AG04450 (cell line): ENCODE measurements at regions not wholly inside any gene's neighbourhood (a gene's known extent, or its start where the extent isn't known, plus 50 kb on each side); places are given as distances from the start of the nearest gene placed in this dataset.
A peak's percentile ranks its signal among the peaks of the same experiment; 100 is the strongest.

ENCODE experiments used
- CTCF ChIA-PET: fragments of 300-600, 350-600 bp; formaldehyde crosslinking; extraction: SDS; loops from one replicate; lab custom pipeline; 2022; ENCODE audit warnings: antibody characterized with exemption, inconsistent platforms; lab: Charles Lee
- POLR2A ChIA-PET: fragments of 350-600 bp; formaldehyde crosslinking; extraction: SDS; loops from one replicate; lab custom pipeline; 2021; ENCODE audit warnings: antibody characterized with exemption, inconsistent platforms; lab: Yijun Ruan, JAX
- DNase-seq: peaks from one replicate; pipeline ENCODE4 v3.0.0-alpha.2; 2011; ENCODE audit warnings: low read depth, low spot score
- H3K27ac ChIP-seq: one replicate; pipeline ENCODE4 v1.5.1; 2012; ENCODE audit warnings: low read depth, low read length, control low read depth
- H3K27me3 ChIP-seq: one replicate; pipeline ENCODE4 v1.6.0; 2012; ENCODE audit warnings: low read length; ENCODE audit not compliant: control insufficient read depth, insufficient read depth
- H3K4me3 ChIP-seq: 2 replicates; pipeline ENCODE4 v1.5.1; 2011; ENCODE audit warnings: mild to moderate bottlenecking, low read depth, low read length, control low read depth
- H3K9me3 ChIP-seq: 2 replicates; pipeline ENCODE4 v1.5.1; 2012; ENCODE audit warnings: low read length; ENCODE audit not compliant: control insufficient read depth, insufficient read depth
- TF ChIP-seq, protein P1 (sequence below): IDR thresholded peaks from 2 replicates; pipeline ENCODE4 v1.5.1; 2011; ENCODE audit warnings: low read depth, low read length, control low read depth, inconsistent platforms

DNA sequence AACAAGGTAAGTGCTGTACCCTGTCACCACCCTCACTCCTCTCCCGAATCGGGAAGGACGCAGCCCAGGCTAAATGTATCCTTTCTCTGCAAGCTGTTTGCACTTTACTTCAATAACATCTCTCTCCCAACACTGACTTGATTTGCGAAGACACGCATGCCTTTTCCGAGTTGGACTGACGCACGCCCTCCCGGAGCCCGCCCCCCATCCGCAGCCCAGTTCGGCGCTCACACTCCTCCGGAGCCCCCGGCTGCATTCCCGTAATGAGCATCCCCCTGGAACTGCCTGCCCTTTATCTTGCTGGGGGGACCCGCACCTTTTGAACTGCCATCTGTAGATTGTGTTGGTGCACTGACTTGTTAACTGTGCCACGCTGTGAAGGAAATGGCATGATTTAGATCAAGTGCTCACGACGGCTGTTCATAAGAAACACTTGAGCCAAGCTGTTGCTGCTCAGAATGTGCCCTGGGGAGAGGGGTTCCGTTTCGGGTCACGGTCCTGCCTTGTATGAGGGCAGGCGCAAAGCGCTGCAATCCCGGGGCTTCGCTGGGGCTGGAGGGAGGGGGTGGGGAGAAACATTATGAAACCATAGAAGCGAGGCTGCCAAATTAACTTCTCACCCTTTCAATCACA, 176.6 kb upstream of the CDKN3 start:
- Histone ChIP-seq H3K27ac (no peak overlapping the region), H3K27me3 (peaks cover 24% of the 10 kb centered on the region), H3K4me3 (peak overlapping the region; percentile 36), H3K9me3 (no peaks in the 10 kb centered on the region)
- ChIA-PET POLR2A (no interaction called here), CTCF (interaction anchor here (1.5 kb wide), 1 partner anchor 681 kb away, joined by 4 read pairs; no protein-coding TSS in a partner anchor)
- TF ChIP-seq, protein P1, sequence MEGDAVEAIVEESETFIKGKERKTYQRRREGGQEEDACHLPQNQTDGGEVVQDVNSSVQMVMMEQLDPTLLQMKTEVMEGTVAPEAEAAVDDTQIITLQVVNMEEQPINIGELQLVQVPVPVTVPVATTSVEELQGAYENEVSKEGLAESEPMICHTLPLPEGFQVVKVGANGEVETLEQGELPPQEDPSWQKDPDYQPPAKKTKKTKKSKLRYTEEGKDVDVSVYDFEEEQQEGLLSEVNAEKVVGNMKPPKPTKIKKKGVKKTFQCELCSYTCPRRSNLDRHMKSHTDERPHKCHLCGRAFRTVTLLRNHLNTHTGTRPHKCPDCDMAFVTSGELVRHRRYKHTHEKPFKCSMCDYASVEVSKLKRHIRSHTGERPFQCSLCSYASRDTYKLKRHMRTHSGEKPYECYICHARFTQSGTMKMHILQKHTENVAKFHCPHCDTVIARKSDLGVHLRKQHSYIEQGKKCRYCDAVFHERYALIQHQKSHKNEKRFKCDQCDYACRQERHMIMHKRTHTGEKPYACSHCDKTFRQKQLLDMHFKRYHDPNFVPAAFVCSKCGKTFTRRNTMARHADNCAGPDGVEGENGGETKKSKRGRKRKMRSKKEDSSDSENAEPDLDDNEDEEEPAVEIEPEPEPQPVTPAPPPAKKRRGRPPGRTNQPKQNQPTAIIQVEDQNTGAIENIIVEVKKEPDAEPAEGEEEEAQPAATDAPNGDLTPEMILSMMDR: no peak
- DNase-seq: no peak

DNA sequence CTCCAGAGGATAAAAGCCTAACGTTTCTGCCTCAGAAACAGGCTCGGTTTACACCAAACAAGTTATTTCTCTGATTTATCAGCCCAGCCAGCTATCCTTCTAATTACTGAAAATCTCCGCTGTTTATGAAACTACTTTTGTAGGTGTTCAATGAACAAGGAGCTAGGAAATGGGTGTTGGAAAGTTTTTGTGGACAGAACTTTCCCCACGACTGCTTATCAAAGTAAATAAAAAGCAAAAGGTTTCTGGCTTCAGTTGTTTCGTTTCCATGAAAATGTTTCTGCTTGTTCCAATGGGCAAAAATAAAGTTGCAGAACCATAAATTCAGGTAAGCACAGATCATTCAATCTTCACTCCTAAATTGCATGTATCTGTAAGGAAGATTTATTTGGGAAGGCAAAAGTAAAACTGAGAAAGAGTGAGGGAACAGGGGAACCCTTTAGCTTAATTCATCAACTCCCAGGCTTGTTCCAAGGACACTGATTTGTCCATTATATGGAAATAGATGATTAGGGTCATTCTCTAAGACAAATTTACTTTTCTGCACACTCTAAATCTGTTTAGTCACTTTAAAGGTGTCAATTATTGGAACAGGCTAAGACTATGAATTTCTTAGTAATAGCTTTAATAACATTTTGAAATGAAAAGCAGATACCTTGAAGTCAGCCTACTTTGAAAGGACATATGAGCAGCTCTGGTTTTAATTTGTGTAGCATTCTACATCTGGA, 175.9 kb upstream of the CDKN3 start:
- no peak overlapping the region for H3K27ac ChIP-seq
- no peak overlapping the region for H3K4me3 ChIP-seq
- peaks cover 24% of the 10 kb centered on the region for H3K27me3 ChIP-seq
- H3K9me3 ChIP-seq: no peaks in the 10 kb centered on the region
- TF ChIP-seq, protein P1: no peak
- ChIA-PET POLR2A (no interaction called here), CTCF (interaction anchor here (1.5 kb wide), 1 partner anchor 682 kb away, joined by 4 read pairs; no protein-coding TSS in a partner anchor)
- no peak for DNase-seq

DNA sequence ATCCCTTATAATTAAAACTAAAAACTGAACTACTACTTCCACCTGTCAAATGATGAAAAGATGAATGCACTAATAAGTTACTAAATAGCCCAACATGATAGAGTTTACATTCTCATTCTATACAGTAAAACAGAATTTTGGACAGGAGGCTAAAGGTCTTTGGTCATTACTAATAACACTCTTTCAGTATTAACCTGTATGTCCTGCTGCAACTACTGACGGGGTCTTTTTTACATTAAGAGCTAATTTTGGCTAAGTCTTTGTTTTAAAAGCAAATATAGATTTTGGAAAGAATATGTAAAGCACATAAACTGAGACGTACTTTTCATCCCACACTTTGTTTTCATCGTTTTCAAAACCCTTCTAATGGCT, 175.4 kb upstream of the CDKN3 start:
- no peak for DNase-seq
- TF ChIP-seq, protein P1: no peak
- no peak overlapping the region for H3K27ac ChIP-seq
- ChIA-PET CTCF (interaction anchor here (1.5 kb wide), 1 partner anchor 682 kb away, joined by 4 read pairs; no protein-coding TSS in a partner anchor), POLR2A (no interaction called here)
- no peaks in the 10 kb centered on the region for H3K9me3 ChIP-seq
- no peak overlapping the region for H3K4me3 ChIP-seq
- peaks cover 24% of the 10 kb centered on the region for H3K27me3 ChIP-seq

DNA sequence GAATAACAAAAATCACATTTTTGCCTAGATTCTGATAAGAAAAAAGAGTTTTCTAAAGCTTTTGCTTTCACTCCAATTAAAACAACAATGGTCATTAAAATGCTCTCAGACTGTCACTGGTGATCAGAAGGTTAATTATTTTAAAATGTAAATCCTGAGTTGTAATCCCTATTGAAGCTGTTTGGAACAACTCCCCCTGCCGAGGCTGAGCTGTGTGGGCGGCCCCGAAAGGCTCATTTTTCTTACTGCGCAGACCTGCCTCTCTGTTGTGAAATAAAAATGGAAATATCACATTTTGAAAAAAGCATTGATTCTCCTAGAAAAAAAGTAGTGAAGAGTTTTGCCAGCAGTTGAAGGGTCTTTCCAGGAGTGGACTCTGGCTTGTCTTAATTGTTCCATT, 174.8 kb upstream of the CDKN3 start:
- Histone ChIP-seq H3K27me3 (peaks cover 24% of the 10 kb centered on the region), H3K9me3 (no peaks in the 10 kb centered on the region), H3K27ac (no peak overlapping the region), H3K4me3 (no peak overlapping the region)
- ChIA-PET CTCF (interaction anchor here (1.5 kb wide), 1 partner anchor 683 kb away, joined by 4 read pairs; no protein-coding TSS in a partner anchor), POLR2A (no interaction called here)
- no peak for DNase-seq
- TF ChIP-seq, protein P1: no peak

DNA sequence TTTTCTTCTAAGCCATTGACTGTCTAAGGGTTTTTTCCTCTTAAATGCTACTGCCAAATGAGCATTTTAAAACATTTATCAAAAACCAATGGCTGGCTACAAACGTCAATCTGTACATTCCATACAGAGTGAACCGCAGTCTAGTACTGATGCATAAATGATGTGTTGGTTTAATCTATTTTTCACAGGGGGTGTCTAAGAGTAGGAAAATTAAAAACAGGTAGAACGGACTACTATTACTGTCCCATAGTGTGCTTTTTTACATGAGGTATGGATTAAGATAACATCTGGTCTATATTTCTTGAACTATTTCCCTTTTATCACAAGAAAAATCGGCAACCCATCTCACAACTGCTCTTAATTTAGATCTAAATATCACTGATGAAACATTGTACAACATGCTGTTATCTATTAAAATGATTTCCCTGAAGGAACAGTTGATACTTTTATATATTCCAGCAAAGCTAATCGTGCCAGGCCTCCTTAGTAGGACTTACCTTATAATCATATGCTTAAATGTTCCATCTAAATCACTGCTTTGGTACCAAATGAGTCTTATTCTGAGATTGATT, 172.9 kb upstream of the CDKN3 start:
- Histone ChIP-seq H3K4me3 (no peak overlapping the region), H3K27ac (no peak overlapping the region), H3K27me3 (peaks cover 24% of the 10 kb centered on the region), H3K9me3 (no peaks in the 10 kb centered on the region)
- TF ChIP-seq, protein P1: no peak
- CTCF ChIA-PET: interaction anchor here (0.6 kb wide), 2 partner anchors 445 to 1612 kb away, joined by 3 to 5 read pairs; no protein-coding TSS in a partner anchor
- POLR2A ChIA-PET: no interaction called here
- no peak for DNase-seq
